LNCAP (cell line): ENCODE measurements at regions not wholly inside any gene's neighbourhood (a gene's known extent, or its start where the extent isn't known, plus 50 kb on each side); places are given as distances from the start of the nearest gene placed in this dataset.

Experiments
- CTCF ChIP-seq: fragments of 450-650 bp; IDR thresholded peaks from 2 replicates; pipeline ENCODE4 v1.5.1; 2017; ENCODE audit warnings: mild to moderate bottlenecking

- TF ChIP-seq CTCF, result no peak
These were observed 1126.4 kb upstream of the SEMA6A start for GRCh38 chr5:117701062-117701461.

- no peak for TF ChIP-seq CTCF
These were observed 1118.0 kb upstream of the SEMA6A start for GRCh38 chr5:117692606-117693005.

GRCh38 chr5:117691081-117691870, 1116.7 kb upstream of the SEMA6A start:
- TF ChIP-seq CTCF, result no peak

- TF ChIP-seq CTCF, result no peak
These were observed 1116.0 kb upstream of the SEMA6A start for GRCh38 chr5:117690612-117691011.

GRCh38 chr5:117686926-117687325, 1112.3 kb upstream of the SEMA6A start:
- TF ChIP-seq CTCF, result no peak

- no peak for TF ChIP-seq CTCF
These were observed 1107.8 kb upstream of the SEMA6A start for GRCh38 chr5:117682416-117682815.

GRCh38 chr5:117681431-117682254, 1107.0 kb upstream of the SEMA6A start:
- TF ChIP-seq CTCF, result no peak
